NCI-H2171 treated with DMSO at 0.1 percent for 48 hours (cell line): ENCODE measurements at regions not wholly inside any gene's neighbourhood (a gene's known extent, or its start where the extent isn't known, plus 50 kb on each side); places are given as distances from the start of the nearest gene placed in this dataset.
"Not testable (repeated sequence)": the region's sequence is repeated elsewhere in the genome, so short reads cannot be mapped to it uniquely, and the experiment has no call there.

Experiments used
- DNase-seq: peaks from one replicate; lab custom pipeline; 2025; lab: John Stamatoyannopoulos, UW

DNA sequence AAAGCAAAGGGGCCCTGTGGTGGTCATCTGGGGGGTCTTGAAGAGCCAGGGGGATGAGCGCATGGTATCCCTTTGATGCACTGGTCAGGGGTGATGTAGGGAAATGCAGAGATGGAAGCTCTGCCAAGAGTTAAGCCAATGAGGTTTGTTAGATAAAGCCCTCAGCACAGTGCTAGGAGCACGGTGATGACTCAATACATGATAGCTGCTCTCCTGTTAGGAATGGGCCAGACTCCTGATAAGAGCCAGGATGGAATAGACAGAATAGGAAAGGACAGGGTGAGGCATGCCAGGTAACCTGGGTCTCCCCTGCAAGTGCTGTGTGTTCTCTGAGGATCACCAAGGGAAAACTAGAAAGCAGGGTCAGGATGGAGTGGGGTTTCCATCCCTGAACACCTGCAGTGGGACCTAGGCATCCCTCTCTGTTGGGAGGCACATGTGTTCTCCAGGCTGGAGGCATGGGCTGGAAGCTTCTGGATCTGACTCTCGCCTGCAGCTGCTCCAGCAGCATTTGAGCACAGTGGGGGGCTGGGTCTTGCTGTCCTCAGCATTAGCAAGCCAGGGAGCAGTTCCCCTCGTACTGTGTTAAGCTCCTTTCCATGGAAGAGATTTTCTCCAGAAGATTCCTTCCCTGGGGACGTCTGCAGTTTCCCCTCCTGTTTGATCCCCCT, 71.8 kb upstream of the TIAM2 start:
- no peak for DNase-seq

DNA sequence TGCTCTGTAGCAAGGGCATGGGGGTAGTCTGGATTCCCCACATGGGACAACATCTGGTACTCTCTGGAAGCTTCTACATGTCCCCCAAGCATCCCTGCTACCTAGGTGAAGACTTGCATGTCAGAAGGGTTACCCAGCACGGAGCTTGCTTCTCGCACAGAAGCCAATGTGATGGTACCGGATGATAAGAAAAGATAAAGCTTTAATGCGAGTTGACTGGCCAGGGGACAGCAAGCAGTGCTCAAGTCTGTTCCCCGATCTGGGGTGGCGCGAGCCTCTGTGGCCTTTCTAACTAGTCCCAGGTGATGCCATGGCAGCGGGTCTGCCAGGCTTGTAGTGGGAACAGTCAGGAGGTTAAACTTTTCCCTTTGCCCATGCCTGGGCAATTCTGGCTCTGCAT, 70.0 kb upstream of the TIAM2 start:
- DNase-seq = no peak

DNA sequence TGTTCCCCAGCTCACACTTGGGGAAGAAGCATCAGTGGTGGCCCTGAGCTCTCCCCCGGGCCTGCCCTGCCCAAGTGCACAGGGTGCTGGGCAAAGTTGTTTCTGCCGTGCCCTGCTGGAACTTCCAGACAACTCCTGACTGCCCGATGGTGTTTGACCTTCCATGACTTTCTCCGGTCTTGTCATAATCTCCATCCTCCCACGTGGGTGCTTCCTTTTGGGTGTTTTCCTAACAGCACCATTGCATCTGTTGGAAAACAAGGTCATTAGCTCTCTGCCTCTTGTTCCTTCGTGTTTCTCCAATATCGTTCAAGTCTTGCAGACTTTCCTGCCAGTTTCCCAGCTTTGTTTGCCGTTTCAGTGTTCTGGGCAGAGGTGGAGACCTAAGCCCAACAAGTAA, 68.7 kb upstream of the TIAM2 start:
- no peak for DNase-seq

DNA sequence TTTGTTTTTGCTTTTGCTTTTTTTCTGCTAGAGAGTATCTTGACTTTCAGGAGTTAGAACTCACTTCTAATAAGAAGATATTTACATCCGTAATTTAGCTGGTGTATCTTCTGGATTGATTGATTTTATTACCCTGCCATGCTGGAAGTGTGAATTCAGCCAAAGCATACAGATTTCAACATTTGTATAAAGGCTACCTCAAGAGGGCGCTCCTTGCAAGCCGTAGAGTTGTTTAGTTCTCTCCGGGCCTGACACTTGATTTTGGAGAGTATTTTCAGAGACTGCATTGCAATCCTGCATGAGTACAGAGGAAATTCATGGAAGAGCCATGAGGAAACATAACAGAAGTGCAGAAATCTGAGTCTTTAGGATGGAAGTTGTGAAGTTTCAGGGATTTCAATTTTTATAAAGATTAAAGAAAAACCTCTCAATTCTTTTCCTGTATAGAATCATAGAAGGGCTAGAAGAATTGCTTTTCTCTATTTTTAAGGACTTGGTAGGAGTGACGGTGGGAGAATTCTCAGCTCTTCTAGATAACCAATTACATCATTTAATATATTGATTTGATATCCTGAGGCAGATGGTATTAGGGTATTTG, 66.7 kb upstream of the TIAM2 start:
- peak; percentile 85 for DNase-seq

DNA sequence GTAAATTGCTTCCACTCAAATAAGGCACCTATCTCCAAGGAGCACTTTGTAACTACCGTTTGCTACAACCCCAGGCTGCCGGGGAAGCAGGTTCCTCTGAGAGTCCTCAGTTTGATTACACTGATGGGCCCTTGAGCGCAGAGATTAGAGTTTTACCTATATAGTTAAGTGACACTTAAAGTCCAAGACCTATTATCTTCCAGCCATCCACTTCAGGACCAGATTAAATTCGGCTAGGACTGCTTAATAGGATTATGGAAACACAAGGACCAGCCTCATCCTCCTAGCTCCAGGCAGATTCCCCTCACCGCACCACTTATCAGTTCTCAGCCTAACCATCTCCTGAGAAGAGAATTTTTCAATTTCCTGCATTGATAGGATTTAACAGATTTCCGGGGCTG, 64.7 kb upstream of the TIAM2 start:
- no peak for DNase-seq

DNA sequence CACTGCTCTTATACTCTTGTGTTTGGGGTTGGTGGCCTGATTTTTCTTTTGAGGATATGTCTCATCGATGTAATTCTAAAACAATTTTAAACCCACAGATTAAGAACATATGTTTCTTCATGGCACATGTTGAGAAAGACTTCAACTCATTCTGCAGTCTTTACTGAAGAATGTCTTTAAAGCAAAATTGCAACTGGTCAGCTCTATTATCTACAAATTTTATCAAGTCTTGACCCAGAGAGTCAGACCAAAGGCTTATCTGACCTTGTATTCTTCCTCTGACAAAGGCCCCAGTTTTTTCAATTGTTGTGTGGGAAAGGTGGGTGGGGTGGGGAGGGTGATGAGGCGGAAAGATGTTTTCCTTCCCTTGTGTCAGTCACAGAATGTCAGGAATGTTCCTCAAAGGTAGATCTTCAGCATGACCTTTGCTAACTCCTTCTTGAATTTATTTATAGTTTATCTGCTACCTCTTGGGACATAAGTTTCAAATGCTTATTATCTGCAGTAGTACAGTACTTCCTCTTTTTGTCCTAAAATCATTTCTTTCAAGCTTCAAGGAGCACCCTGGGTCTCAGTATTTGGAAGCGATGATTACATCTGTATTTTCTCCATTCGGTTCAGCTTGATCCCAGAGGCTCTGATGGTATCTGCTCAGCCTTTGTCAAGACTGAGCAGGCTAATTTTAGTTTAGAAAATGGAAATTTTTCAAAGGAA, 63.2 kb upstream of the TIAM2 start:
- DNase-seq = no peak

DNA sequence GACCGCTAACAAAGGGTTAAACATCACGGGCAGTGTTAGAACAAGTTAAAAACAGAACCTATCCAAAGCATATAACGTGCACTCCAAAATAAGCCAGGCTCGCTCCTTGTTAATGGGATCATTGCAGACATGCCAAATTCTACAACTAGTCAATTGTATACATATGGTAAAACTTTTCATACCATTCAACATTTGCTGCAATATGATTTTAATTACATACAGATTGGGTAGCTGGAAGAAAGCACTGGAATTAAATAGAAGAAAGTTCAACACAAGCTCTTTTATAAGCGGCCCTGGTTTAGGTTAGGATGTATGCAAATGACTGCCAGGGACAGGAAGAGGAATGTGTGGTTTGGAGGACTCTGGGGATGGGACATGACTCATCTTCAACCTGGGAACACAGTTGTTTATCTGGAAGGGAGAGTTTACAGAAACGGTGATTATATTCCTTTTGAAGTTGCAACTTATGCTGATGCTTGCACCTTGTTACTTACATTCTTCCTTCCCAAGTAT, 62.5 kb upstream of the TIAM2 start:
- DNase-seq = no peak

DNA sequence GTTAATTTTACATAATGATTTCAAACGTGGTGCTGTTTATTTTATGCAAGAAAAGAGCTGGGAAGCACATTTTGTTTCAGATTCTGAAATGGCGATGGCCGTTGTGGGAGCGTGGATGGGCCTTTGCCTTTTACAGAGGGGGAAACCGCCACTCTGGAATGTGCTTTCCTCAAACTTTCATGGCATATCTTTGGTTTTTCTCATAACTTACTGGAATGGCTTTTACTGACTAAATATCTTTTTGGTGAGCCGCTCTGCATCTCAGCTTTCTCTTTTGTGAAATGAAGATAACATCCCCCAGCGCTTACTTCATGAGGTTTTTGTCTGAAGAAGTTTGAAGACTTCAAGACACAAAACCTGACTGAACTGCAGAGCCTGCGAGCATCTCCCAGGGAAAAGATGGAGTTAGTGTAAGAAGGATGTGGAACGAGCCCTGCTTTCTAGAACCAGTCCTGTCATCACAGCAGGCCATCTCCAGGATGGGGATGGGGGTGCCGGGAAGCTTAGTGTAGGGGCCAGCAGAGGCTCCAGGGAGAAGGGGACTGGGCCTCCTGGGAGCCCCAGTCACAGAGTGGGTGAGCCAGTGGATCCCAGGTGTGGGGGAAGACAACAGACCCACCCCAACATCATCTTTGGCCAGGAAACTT, 61.8 kb upstream of the TIAM2 start:
- DNase-seq = no peak

DNA sequence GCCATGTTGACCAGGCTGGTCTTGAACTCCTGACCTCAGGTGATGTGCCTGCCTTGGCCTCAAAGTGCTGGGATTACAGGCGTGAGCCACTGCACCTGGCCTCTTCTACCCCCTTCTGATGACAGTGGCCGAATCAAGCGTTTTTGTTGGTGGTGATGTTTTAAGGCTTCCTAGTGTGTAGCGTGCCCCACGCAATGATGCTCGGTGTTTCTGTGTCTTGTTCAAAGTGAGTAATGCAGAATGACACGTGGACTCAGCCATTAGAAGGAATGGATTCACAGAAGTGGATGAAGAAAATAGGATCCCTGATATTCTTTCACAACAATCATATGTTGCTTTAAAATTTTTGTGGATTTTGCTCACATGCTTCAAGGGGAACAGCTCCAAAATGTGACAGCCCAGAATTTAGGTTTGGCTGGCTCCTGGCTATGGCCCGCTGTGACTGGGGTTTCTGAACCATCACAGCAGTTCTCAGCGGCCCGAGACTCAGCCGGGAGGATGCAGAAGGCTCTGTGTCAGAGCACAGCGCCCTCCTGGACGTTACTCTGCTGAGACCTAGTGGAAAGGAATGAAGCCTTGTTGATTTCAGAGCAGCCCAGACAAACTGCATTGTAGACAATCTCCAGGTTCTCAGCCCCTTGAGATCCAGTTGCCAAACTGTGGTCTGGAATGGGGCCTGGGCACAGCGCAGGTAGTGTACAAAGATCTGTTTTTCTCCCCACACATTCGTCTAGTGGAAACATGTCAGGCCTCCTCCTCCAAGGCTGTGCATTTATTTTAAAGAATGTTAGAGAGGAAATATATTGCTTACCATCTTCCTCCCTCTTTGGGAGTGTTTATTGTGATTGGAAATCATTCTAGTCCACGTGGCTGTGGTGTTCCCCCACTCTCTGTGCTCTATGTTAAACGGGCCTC, 57.6 kb upstream of the TIAM2 start:
- no peak for DNase-seq

DNA sequence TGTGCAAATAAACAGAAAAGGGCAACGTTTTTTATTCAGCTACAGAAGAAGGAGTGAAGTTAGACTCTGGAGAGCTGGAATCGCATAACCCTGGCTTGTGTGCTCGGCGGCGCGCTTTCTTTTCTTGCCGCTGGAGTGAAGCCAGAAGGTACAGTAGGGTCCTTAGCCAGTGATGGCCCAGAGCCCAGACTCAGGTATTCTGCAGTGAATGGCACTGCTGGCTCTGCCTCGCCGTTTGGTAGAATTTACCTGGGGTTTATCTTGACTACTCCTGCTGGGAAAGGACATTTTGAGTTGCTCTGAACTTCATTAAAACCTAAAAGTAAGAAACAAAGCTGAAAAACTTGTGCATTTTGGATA, 56.9 kb upstream of the TIAM2 start:
- DNase-seq = peak; percentile 25

DNA sequence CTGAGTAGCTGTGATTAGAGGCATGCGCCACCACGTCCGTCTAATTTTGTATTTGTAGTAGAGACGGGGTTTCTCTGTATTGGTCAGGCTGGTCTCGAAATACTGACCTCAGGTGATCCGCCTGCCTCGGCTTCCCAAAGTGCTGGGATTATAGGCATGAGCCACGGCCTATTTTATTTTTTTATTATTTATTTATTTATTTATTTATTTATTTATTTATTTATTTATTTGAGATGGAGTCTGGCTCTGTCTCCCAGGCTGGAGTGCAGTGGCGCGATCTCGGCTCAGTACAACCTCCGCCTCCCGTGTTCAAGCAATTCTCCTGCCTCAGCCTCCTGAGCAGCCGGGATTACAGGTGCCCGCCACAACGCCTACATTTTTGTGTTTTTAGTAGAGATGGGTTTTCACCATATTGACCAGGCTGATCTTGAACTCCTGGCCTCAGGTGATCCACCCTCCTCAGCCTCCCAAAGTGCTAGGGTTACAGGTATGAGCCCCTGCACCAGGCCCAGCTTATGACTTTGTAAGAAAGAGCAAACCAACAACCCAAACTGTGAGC, 56.3 kb upstream of the TIAM2 start:
- DNase-seq = not testable (repeated sequence)

DNA sequence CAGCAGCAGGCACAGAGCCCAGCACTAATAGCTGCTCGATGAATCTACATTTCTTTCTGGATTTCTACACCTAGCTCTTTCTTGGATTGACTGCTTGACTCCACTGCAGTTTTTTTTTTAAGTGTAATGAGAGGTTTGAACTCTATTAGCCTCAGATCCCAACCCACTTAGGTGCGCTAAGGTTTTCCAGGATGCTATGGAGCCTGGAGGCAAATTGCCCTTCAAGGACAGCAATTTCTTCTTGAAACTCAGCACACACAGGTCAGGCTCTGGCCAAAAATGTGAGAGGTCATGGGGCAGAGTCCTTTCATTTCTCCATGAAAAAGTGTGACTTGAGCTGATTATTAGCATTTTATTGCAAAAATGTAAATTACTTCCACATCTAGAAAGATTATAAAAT, 52.3 kb upstream of the TIAM2 start:
- DNase-seq = no peak

DNA sequence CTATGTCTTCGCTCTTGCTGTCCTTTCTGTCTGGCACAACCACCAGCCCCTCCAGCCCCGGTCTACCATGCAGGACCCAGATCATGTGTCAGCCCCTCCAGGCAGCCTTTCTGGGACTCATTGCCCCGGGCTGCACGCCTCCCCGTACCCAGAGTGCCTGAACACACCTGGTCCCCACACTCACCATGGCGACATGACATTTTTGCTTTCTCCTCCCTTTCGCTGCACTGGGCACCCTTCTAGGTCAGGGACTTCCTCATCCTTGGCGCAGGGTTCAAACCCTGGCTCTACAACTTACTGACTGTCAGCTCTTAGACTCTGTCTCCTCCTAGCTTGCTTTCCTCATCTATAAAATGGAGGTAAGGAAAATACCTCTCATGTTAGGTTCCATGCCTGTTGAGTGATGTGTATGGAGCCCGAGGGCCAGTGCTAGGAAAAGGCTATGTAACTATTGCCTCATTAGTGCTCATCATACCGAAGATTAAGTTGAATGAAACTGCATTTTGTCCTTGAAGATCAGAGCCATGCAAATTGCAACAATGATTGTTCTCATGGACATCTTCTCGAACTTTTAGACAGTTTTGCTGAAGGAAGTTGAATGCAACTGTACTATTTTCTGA, 49.7 kb upstream of the TIAM2 start:
- no peak for DNase-seq
